VCaP (cell line): ENCODE measurements at regions not wholly inside any gene's neighbourhood (a gene's known extent, or its start where the extent isn't known, plus 50 kb on each side); places are given as distances from the start of the nearest gene placed in this dataset.

Experiments
- H3K27ac ChIP-seq: fragments of 450-650 bp; 2 replicates; pipeline ENCODE4 v1.5.1; 2017
- TF ChIP-seq, protein P1 (sequence below): fragments of 450-650 bp; conservative IDR thresholded peaks from 2 replicates; pipeline ENCODE4 v1.5.1; 2017; ENCODE audit warnings: mild to moderate bottlenecking, moderate library complexity

- TF ChIP-seq, protein P1, sequence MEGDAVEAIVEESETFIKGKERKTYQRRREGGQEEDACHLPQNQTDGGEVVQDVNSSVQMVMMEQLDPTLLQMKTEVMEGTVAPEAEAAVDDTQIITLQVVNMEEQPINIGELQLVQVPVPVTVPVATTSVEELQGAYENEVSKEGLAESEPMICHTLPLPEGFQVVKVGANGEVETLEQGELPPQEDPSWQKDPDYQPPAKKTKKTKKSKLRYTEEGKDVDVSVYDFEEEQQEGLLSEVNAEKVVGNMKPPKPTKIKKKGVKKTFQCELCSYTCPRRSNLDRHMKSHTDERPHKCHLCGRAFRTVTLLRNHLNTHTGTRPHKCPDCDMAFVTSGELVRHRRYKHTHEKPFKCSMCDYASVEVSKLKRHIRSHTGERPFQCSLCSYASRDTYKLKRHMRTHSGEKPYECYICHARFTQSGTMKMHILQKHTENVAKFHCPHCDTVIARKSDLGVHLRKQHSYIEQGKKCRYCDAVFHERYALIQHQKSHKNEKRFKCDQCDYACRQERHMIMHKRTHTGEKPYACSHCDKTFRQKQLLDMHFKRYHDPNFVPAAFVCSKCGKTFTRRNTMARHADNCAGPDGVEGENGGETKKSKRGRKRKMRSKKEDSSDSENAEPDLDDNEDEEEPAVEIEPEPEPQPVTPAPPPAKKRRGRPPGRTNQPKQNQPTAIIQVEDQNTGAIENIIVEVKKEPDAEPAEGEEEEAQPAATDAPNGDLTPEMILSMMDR, result no peak
- no peak overlapping the region for H3K27ac ChIP-seq
These were observed 286.1 kb downstream of the LRRIQ3 start for GRCh38 chr1:73911849-73912248.

- TF ChIP-seq, protein P1, result no peak
- no peak overlapping the region for H3K27ac ChIP-seq
These were observed 287.5 kb downstream of the LRRIQ3 start for GRCh38 chr1:73910466-73910865.

DNA sequence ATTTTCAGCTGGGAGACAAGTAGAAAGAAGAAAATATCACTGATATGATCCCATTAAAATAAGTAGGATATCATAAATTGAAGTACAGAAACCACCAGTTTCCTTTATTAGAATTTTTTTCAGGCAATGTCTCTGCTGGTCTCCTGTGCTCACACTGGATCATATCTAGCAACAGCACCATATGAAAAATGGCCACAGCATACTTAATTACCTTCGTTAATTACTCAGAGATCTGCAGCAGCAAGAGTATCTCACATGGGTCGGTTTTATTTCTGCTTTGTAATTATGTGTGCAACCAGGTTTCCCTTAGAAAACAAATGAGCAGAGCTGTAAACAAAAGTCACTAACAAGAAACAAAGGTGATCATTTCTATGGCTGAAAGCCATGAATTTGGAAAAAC lies 287.9 kb downstream of the LRRIQ3 start:
- TF ChIP-seq, protein P1, result no peak

DNA sequence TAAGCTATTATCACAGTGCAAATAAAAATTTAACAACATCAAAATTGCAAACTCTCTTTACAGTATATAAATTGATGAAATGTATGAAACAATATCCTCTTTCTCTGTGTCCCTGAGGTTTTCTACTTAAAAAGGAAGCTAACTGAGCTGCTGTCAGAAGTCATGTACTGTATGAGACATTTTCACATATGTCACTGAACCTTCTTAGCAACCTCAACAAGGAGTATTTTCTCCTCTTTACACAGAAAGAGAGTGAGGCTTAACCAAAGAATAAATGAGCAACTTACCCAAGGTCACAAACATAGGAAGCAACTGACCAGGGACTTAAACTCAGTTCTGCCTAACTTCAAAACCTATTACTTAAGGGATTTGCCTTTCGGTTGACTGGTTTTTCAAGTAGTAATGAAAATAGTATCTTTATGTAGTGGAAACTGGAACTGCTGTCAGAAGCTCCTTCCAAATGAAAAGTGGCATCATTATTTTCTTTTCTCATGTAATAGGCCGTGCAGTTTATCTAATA lies 288.9 kb downstream of the LRRIQ3 start:
- no peak overlapping the region for H3K27ac ChIP-seq
- TF ChIP-seq, protein P1, result no peak

More for the DNA sequence above, 287.9 kb downstream of the LRRIQ3 start:
- no peak overlapping the region for H3K27ac ChIP-seq

GRCh38 chr1:73907051-73907450 lies 290.9 kb downstream of the LRRIQ3 start:
- TF ChIP-seq, protein P1, result no peak
- H3K27ac ChIP-seq, result no peak overlapping the region

DNA sequence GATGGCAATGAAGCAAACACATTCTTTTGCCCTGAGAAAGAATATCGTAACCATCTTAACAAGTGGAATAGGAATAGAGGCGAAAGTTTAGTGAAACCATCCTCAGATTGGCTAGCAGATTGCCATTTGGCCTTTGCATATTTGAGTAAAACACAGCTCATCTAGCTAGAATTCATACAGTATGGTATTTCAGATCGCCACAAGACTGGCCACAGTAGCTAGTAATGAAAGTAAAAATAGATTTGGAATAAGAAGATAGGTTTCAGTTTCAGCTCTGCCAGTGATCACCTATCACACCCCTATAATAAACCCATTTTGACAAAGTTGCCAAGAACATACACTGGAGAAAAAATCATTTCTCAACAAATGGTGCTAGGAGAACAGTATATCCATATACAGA lies 294.9 kb downstream of the LRRIQ3 start:
- H3K27ac ChIP-seq, result no peak overlapping the region
- TF ChIP-seq, protein P1, result no peak

DNA sequence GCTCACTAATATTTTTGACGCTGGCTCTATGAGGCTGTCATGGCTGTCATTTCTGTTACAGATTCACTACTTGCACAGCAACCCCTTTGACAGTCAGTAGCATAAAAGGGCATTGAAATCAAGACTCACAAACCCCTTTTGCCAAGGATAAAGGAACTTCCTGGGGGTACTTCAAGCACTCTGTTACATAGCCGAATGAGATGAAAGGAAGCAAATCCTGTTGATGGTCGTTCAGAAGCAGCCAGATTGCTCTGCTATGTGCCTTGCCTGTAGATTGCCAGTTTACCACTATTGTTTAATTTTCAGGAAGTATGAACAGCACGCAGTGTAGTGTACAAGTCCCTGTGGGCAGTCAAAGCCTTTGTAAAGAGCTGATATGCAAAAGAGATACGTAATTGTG lies 296.2 kb downstream of the LRRIQ3 start:
- TF ChIP-seq, protein P1, result no peak

GRCh38 chr1:73899311-73899710 lies 298.7 kb downstream of the LRRIQ3 start:
- no peak overlapping the region for H3K27ac ChIP-seq
- TF ChIP-seq, protein P1, result no peak

More for the DNA sequence above, 296.2 kb downstream of the LRRIQ3 start:
- H3K27ac ChIP-seq, result no peak overlapping the region
